H1 (cell line): ENCODE measurements at regions not wholly inside any gene's neighbourhood (a gene's known extent, or its start where the extent isn't known, plus 50 kb on each side); places are given as distances from the start of the nearest gene placed in this dataset.

ENCODE experiments used
- ATF3 ChIP-seq: IDR thresholded peaks from 2 replicates; pipeline ENCODE4 v1.6.1; 2011; ENCODE audit warnings: low read depth, mild to moderate bottlenecking, low read length; ENCODE audit not compliant: insufficient read depth
- BACH1 ChIP-seq: IDR thresholded peaks from 2 replicates; pipeline ENCODE4 v1.6.1; 2012; ENCODE audit warnings: low read length, improper control_type of control experiment
- CHD2 ChIP-seq: IDR thresholded peaks from 2 replicates; pipeline ENCODE4 v1.6.1; 2012; ENCODE audit warnings: low read length, improper control_type of control experiment
- CHD7 ChIP-seq: fragments of 300-600 bp; sonication (generic); IDR thresholded peaks from 2 replicates; pipeline ENCODE4 v1.7.1; 2012; ENCODE audit warnings: low read length, moderate library complexity, mild to moderate bottlenecking, inconsistent platforms; ENCODE audit not compliant: insufficient replicate concordance
- EZH2 ChIP-seq: fragments of 200-600 bp; sonication (generic); IDR thresholded peaks from 2 replicates; pipeline ENCODE4 v1.7.1; 2012; ENCODE audit warnings: low read depth, mild to moderate bottlenecking, moderate library complexity, low read length, inconsistent platforms; ENCODE audit not compliant: severe bottlenecking
- GABPA ChIP-seq: IDR thresholded peaks from 2 replicates; pipeline ENCODE4 v1.6.1; 2011; ENCODE audit warnings: mild to moderate bottlenecking, low read length, moderate library complexity, borderline replicate concordance; ENCODE audit not compliant: insufficient read depth
- JUN ChIP-seq: IDR thresholded peaks from 2 replicates; pipeline ENCODE4 v1.6.1; 2011; ENCODE audit warnings: low read depth, mild to moderate bottlenecking, improper control_type of control experiment, low read length
- RAD21 ChIP-seq, 2 experiments: IDR thresholded peaks in 1 of 2; conservative IDR thresholded peaks in 1 of 2; 2 replicates each; pipeline ENCODE4 v1.6.1; 2011; ENCODE audit warnings: low read depth in 2 of 2, low read length in 2 of 2, improper control_type of control experiment in 1 of 2, inconsistent platforms in 1 of 2, mild to moderate bottlenecking in 1 of 2, moderate library complexity in 1 of 2
- SIRT6 ChIP-seq: IDR thresholded peaks from one replicate; pipeline ENCODE4 v1.7.1; 2012; ENCODE audit warnings: low read length, inconsistent platforms
- SUZ12 ChIP-seq: fragments of 200-600 bp; sonication (generic); IDR thresholded peaks from 2 replicates; pipeline ENCODE4 v1.6.1; 2012; ENCODE audit warnings: mild to moderate bottlenecking, inconsistent platforms, low read length, moderate library complexity, mixed read lengths
- TCF12 ChIP-seq: IDR thresholded peaks from 2 replicates; pipeline ENCODE4 v1.6.1; 2011; ENCODE audit warnings: low read depth, mild to moderate bottlenecking, low read length

GRCh38 chrX:69073721-69074120 lies 91.5 kb downstream of the PJA1 start (continued):
- TF ChIP-seq CHD7 = no peak
- no peak for TF ChIP-seq EZH2
- no peak for TF ChIP-seq ATF3
- TF ChIP-seq SIRT6 = no peak
- TF ChIP-seq SUZ12 = no peak
- TF ChIP-seq BACH1 = no peak
- TF ChIP-seq RAD21 (IDR thresholded peaks at IDR 0.05 in 1 of 2, conservative IDR thresholded peaks at IDR 0.05 in 1 of 2; ENCODE audit: low read depth in 2 of 2, low read length in 2 of 2) = no peak
- no peak for TF ChIP-seq CHD2
- TF ChIP-seq GABPA = no peak
- no peak for TF ChIP-seq JUN
- TF ChIP-seq TCF12 = no peak
